GM19467 (cell line): ENCODE measurements at regions not wholly inside any gene's neighbourhood (a gene's known extent, or its start where the extent isn't known, plus 50 kb on each side); places are given as distances from the start of the nearest gene placed in this dataset.
"Not testable (repeated sequence)": the region's sequence is repeated elsewhere in the genome, so short reads cannot be mapped to it uniquely, and the experiment has no call there.

Experiments used
- ATAC-seq: cut with Tn5 transposase; IDR thresholded peaks from one replicate; pipeline ENCODE4 v1.9.1; 2021; ENCODE audit warnings: mild to moderate bottlenecking, moderate library complexity; ENCODE audit not compliant: unreplicated experiment

GRCh38 chr13:61144301-61144700 is 271.3 kb downstream of the PCDH20 start:
- ATAC-seq: no peak

- no peak for ATAC-seq
These were observed 273.1 kb downstream of the PCDH20 start for GRCh38 chr13:61142506-61142905.

DNA sequence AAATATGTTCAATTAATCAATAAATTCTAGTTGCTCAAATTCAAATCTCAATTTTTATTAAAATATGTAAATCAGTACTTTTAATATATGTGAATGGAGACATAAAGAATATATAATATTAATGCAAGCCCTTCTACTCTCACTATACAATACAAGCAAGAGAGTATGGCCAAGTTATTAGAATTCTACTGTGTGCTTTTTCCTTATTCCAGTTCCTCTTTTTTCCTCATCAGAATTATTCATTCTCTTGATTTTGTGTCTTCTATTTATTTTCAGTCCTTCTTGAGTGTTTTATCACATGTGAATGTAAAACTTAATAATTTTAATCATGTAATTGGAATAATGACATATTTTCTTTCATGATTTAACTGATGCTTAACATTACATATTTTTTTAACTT is 276.8 kb downstream of the PCDH20 start:
- ATAC-seq: no peak

DNA sequence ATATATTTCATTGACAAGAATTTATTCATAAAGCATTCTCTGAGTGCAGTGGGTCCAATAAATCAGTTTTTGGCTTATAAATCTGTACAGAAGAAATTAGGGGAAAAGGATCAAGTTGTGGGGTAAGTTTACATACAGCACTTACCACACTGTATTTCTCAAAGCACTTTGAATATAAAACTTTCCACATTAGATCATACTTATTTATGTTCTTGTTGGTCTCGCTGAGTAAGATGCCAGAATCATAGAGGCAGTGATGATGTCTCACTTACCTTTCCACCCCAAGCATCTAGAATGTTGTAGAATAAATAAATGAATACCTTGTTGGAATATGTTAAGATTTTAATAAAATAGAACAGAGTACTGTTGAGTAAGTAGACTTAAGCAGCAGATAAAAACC is 279.1 kb downstream of the PCDH20 start:
- no peak for ATAC-seq

DNA sequence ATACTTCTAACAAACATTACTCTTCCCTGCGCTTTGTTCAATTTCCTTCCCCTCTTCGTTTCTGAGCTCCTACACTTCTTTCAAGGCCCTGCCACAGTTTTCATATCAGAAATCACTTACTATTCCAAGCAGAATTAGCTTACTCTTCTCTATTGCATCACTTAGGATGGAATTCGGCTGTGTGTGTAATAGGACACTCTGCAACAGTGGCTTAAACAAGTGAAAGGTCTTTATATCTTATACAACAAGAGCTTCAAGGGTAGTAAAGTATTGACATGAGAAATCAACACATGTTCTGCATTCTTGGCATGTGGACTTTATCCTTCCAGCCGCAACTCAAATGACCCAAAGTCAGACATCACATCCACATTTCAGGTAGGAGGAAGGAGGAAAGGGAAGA is 279.6 kb downstream of the PCDH20 start:
- no peak for ATAC-seq

DNA sequence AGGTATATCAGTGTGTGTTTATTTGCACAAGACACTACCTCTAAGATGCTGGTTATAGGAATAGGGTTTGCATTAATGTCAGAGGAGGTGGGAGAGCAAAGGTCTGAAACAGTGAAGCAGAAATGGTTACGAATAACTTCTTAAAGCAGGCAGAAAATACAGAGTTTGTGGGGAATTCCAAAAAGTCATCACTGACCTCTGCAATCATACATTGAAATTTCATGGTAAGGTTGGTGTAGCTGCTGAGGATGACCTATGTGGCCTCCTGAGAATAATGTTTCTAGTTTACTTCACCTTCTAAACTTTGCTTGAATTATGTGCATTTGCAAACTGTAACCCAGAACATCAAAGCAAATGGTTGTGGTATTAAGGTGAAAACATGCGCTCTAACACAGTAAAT is 280.1 kb downstream of the PCDH20 start:
- no peak for ATAC-seq

GRCh38 chr13:61128850-61129645 is 286.6 kb downstream of the PCDH20 start:
- ATAC-seq: no peak

GRCh38 chr13:61123538-61124289 is 291.9 kb downstream of the PCDH20 start:
- ATAC-seq: no peak

DNA sequence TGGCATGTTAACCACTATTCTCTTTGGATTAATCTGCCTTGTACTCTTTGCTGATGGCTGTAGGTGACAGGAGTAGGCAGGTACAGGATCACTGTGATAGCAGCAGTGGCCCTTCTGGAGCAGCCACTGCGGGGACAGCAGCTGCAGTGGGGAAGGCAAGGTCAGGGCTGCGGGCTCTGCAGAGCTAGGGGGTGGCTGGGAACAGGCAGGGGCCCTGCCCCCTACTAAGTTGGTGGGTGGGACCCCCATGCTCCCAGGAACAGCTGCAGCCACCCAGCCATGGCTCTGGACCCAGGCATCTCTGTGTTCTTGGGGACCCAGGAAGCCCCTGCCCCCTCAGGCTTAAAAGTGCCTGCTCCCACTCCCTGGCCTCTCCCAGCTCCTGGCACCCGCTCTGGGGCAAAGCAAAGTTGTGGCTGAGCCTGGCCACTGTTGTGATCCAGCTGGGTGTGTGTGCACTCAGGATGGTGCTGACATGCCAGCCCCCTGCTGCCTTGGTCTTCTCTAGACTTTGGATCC is 302.4 kb downstream of the PCDH20 start:
- ATAC-seq: no peak

DNA sequence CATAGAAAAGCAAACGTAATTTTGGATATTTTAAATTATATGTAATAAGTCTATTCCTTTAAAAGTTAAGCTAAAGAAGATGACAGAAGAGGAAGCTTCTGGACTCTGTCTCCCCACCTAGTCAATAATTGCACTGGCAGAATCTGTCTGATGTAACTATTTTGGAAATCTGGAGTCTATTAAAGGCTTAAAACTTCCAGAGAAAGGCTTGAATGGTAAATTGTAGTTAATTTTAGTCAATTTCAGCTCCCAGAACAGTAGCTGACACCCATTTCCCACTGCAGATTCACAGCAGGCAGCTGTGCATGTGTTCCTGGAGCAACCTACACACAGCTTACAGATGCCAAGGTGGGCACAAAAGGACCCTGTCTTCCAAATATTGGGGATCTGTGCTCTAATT is 304.1 kb downstream of the PCDH20 start:
- ATAC-seq: no peak

- no peak for ATAC-seq
These were observed 304.9 kb downstream of the PCDH20 start for GRCh38 chr13:61110732-61111131.

DNA sequence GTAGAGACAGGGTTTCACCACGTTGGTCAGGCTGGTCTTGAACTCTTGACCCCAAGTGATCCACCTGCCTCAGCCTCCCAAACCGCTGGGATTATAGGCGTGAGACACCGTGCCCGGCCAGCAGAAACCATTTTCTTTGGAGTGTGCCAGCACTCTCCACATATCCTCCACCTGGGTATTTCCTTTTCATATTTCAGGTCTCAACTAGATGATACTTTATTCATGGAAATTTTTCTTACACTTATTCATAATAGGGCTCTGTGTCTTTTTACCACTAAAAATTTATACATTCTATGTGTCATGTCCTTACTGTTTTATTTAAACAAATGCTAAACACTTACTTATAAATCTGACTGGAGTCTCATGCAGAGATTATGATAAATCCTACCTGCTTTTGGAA is 305.9 kb downstream of the PCDH20 start:
- ATAC-seq: no peak

DNA sequence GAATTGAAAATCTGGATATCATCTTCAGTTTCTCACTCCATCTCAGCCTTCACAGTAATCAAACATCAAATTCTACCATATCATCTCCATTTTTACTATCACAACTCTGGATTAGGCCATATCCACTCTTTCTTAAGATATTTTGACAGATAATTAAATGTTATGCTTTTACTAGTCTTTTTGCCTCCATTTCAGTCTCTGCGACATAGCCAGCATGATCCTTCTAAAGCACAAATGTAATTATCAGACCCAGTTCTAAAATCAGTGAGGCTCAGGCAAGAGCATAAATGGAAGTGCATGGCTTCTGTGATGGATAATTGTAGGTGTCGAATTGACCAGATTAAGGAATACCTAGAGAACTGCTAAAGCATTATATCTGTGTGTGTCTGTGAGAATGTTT is 307.7 kb downstream of the PCDH20 start:
- ATAC-seq: no peak

GRCh38 chr13:61095885-61096284 is 319.8 kb downstream of the PCDH20 start:
- ATAC-seq: no peak

- ATAC-seq: no peak
These were observed 320.8 kb downstream of the PCDH20 start for GRCh38 chr13:61094865-61095264.

DNA sequence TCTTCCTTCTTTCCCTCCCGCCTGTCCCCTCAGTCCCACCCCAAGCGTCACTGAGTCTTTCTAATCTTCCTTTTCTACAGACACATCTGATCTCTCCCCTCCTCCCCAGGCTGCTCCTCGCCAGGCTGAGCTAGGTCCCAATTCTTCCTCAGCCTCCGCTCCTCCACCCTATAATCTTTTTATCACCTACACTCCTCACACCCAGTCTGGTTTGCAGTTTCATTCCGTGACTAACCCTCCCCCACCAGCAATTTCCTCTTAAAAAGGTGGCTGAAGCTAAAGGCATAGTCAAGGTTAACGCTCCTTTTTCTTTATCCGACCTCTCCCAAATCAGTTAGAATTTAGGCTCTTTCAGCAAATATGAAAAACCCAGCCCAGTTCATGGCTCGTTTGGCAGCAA is 325.8 kb downstream of the PCDH20 start:
- ATAC-seq: not testable (repeated sequence)

DNA sequence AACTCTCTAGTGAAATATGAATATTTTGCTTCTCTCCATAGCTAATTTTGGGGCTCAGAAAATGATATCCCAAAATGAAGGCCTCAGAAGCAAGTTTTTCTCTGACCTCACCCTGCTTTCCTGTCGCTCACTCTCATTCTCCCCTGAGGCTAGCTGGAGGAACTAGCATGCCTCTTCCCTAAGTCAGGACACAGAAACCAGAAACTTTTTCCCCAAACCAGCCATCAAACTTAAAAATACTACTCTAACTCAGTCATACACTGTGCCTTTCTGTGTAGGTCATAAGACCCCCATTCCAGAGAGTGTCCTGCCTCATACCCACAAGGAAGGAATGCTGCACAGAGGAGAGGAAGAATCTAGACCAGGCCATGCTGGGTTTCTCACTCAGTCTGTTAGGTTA is 329.6 kb downstream of the PCDH20 start:
- no peak for ATAC-seq

DNA sequence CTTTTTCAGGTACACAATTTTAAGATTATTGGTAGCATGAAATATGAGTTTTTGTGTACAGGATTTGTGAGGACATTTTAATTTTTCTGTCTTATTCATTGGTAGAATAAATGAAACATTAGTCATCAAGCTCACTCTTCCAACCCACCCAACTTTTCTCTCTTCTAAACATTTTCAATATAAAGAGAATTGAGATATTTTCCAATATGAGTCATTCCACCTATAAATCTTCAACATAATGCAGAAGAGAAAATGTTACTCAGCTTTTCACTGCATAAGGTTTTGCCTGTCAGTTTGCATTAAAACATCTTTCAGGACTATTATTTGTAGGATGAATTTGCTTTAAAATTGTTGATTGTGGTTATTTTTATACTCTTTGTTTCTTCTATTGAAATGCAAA is 330.7 kb downstream of the PCDH20 start:
- no peak for ATAC-seq

DNA sequence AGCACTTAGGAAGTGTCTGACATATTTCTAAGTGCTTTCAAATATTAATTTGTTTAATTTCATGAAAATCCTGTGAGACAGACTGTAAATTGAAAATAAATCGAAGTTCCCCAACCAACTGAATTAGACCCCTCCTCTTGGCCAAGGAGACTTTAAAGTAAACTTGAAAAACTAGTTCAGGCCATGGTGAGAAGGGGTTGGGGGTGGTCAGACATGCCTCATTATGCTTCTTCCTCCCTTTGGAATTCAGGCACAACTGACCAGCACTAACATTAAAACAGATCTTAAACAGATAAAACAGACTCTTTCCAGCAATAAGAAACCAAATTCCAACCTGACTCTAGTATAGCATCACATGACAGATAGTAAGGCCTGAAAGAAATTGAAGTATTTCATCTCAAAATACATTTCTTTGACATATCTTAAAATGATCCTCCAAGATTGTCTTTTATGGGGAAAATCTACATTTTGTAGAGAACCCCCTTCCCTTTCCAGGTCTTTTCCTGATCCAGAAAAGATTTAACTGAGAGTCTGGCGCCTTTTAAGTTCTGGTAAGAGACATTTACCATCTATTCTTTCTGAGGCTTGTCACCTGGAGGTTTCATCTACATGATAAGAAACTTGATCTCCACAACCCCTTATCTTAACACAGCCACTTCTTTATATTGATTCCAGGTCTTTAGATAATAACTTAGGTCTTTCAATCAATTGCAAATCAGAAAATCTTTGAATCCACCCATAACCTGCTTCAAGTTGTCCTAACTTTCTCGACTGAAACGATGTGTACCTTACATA is 336.5 kb downstream of the PCDH20 start:
- no peak for ATAC-seq

- ATAC-seq: no peak
These were observed 363.5 kb downstream of the PCDH20 start for GRCh38 chr13:61052175-61052574.

GRCh38 chr13:61045251-61045650 is 370.4 kb downstream of the PCDH20 start:
- ATAC-seq: no peak
